OCI-LY7 (cell line): ENCODE measurements at regions not wholly inside any gene's neighbourhood (a gene's known extent, or its start where the extent isn't known, plus 50 kb on each side); places are given as distances from the start of the nearest gene placed in this dataset.

Source experiments
- BruUV-seq: library from RNA; stranded (reverse); fragments of 400-500 nt; replicated peaks from 2 replicates; lab custom pipeline; 2021; lab: Mats Ljungman, UMichigan
- CTCF ChIA-PET: fragments of 300-600 bp; sonication (Branson Sonifier 250); formaldehyde crosslinking; loops from one replicate; lab custom pipeline; 2022; ENCODE audit warnings: antibody characterized with exemption; ENCODE audit not compliant: unreplicated experiment; lab: Charles Lee
- POLR2A ChIA-PET: fragments of 300-600 bp; sonication (Branson Sonifier 250); formaldehyde crosslinking; loops from one replicate; lab custom pipeline; 2022; ENCODE audit warnings: antibody characterized with exemption; lab: Charles Lee
- DNase-seq: peaks from one replicate; pipeline ENCODE4 v3.0.0-alpha.2; 2015; ENCODE audit warnings: low spot score
- H2AFZ ChIP-seq: fragments of 200-600 bp; sonication (generic), shearing (Covaris generic); 2 replicates; pipeline ENCODE4 v1.6.1; 2014; ENCODE audit warnings: mild to moderate bottlenecking, antibody characterized with exemption, low read length, moderate library complexity
- H3K27ac ChIP-seq: fragments of 200-600 bp; sonication (generic); 2 replicates; pipeline ENCODE4 v1.5.1; 2014; ENCODE audit warnings: mixed run types, low read depth, mild to moderate bottlenecking, moderate library complexity, low read length, inconsistent platforms; ENCODE audit not compliant: poor library complexity, severe bottlenecking
- H3K36me3 ChIP-seq: fragments of 200-600 bp; sonication (generic); 2 replicates; pipeline ENCODE4 v1.6.1; 2014; ENCODE audit warnings: mild to moderate bottlenecking, antibody characterized with exemption, low read length, moderate library complexity, mixed read lengths; ENCODE audit not compliant: insufficient read depth
- H3K4me1 ChIP-seq: fragments of 200-600 bp; sonication (generic); 2 replicates; pipeline ENCODE4 v1.5.1; 2014; ENCODE audit warnings: mild to moderate bottlenecking, low read length; ENCODE audit not compliant: insufficient read depth, poor library complexity, severe bottlenecking
- H3K4me2 ChIP-seq: fragments of 200-600 bp; sonication (generic); 2 replicates; pipeline ENCODE4 v1.6.1; 2014; ENCODE audit warnings: mild to moderate bottlenecking, low read length
- H3K4me3 ChIP-seq: fragments of 200-600 bp; sonication (generic); 2 replicates; pipeline ENCODE4 v1.5.1; 2014; ENCODE audit warnings: mild to moderate bottlenecking, low read depth, low read length; ENCODE audit not compliant: poor library complexity, severe bottlenecking
- H3K79me2 ChIP-seq: fragments of 200-600 bp; sonication (generic); 2 replicates; pipeline ENCODE4 v1.6.1; 2016; ENCODE audit warnings: low read depth, mild to moderate bottlenecking, low read length, moderate library complexity, mixed read lengths; ENCODE audit not compliant: insufficient read depth
- H3K9me2 ChIP-seq: fragments of 200-600 bp; sonication (generic); 2 replicates; pipeline ENCODE4 v1.6.1; 2016; ENCODE audit warnings: mild to moderate bottlenecking, low read length, mixed read lengths; ENCODE audit not compliant: insufficient read depth
- H3K9me3 ChIP-seq: fragments of 200-600 bp; sonication (generic); 2 replicates; pipeline ENCODE4 v1.6.1; 2014; ENCODE audit warnings: mild to moderate bottlenecking, mixed run types, low read length, mixed read lengths
- H4K20me1 ChIP-seq: fragments of 200-600 bp; sonication (generic); 2 replicates; pipeline ENCODE4 v1.6.1; 2014; ENCODE audit warnings: mild to moderate bottlenecking, antibody characterized with exemption, low read length, moderate library complexity, mixed read lengths; ENCODE audit not compliant: insufficient read depth
- CTCF ChIP-seq: fragments of 200-600 bp; sonication (generic); conservative IDR thresholded peaks from 2 replicates; pipeline ENCODE4 v1.5.1; 2014; ENCODE audit warnings: mild to moderate bottlenecking, antibody characterized with exemption, low read length, moderate library complexity, mixed read lengths
- EZH2phosphoT487 ChIP-seq: fragments of 200-600 bp; sonication (generic); IDR thresholded peaks from 2 replicates; pipeline ENCODE4 v1.6.1; 2018; ENCODE audit warnings: low read depth, borderline replicate concordance, mild to moderate bottlenecking, mixed run types, antibody characterized with exemption, low read length, moderate library complexity, mixed read lengths
- intact Hi-C: fragments of 100-400 bp; cut with micrococcal nuclease; formaldehyde crosslinking; loops from one replicate; pipeline ENCODE4 v1.10.0; 2022; ENCODE audit not compliant: unreplicated experiment

- no peaks in the 10 kb centered on the region for H4K20me1 ChIP-seq
Observed at GRCh38 chr1:82449506-82450057, 648.8 kb downstream of the ADGRL2 start.

GRCh38 chr1:82446955-82447354, 646.2 kb downstream of the ADGRL2 start:
- Histone ChIP-seq H3K9me2 (no peaks in the 10 kb centered on the region), H3K4me2 (no peak overlapping the region), H3K4me1 (no peaks in the 10 kb centered on the region), H2AFZ (no peak overlapping the region), H3K4me3 (no peak overlapping the region), H3K27ac (no peak overlapping the region), H3K36me3 (no peaks in the 10 kb centered on the region), H3K79me2 (no peaks in the 10 kb centered on the region), H4K20me1 (no peaks in the 10 kb centered on the region), H3K9me3 (no peaks in the 10 kb centered on the region)
- BruUV-seq, result no TSS peak
- intact Hi-C loops, result no loop called here
- POLR2A ChIA-PET, result no interaction called here
- no peak for DNase-seq
- CTCF ChIA-PET, result no interaction called here
- TF ChIP-seq CTCF, result no peak
- TF ChIP-seq EZH2phosphoT487, result no peak

More at GRCh38 chr1:82449506-82450057, 648.8 kb downstream of the ADGRL2 start:
- Histone ChIP-seq H3K4me1 (no peaks in the 10 kb centered on the region), H3K27ac (no peak overlapping the region), H3K79me2 (no peaks in the 10 kb centered on the region), H2AFZ (no peak overlapping the region), H3K9me2 (no peaks in the 10 kb centered on the region), H3K4me2 (no peak overlapping the region), H3K36me3 (no peaks in the 10 kb centered on the region), H3K4me3 (no peak overlapping the region), H3K9me3 (no peaks in the 10 kb centered on the region)
- no TSS peak for BruUV-seq
- intact Hi-C loops, result no loop called here
- POLR2A ChIA-PET, result no interaction called here
- CTCF ChIA-PET, result no interaction called here
- TF ChIP-seq CTCF (no peak), EZH2phosphoT487 (no peak)
- no peak for DNase-seq

- no TSS peak for BruUV-seq
Observed at GRCh38 chr1:82446236-82446635, 645.5 kb downstream of the ADGRL2 start.

More at GRCh38 chr1:82446236-82446635, 645.5 kb downstream of the ADGRL2 start:
- ChIA-PET POLR2A (no interaction called here), CTCF (no interaction called here)
- no peaks in the 10 kb centered on the region for H3K36me3 ChIP-seq
- no peak overlapping the region for H2AFZ ChIP-seq
- H3K9me3 ChIP-seq, result no peaks in the 10 kb centered on the region
- no peak for DNase-seq
- intact Hi-C loops, result no loop called here
- no peaks in the 10 kb centered on the region for H3K9me2 ChIP-seq
- TF ChIP-seq EZH2phosphoT487 (no peak), CTCF (no peak)
- H4K20me1 ChIP-seq, result no peaks in the 10 kb centered on the region
- no peaks in the 10 kb centered on the region for H3K79me2 ChIP-seq
- H3K4me2 ChIP-seq, result no peak overlapping the region
- no peak overlapping the region for H3K27ac ChIP-seq
- H3K4me3 ChIP-seq, result no peak overlapping the region
- H3K4me1 ChIP-seq, result no peaks in the 10 kb centered on the region
